SW 1271 (cell line): ENCODE measurements at regions not wholly inside any gene's neighbourhood (a gene's known extent, or its start where the extent isn't known, plus 50 kb on each side); places are given as distances from the start of the nearest gene placed in this dataset.

ENCODE experiments used
- DNase-seq, 2 experiments: peaks; one replicate each; lab custom pipeline; 2025; lab: John Stamatoyannopoulos, UW

DNA sequence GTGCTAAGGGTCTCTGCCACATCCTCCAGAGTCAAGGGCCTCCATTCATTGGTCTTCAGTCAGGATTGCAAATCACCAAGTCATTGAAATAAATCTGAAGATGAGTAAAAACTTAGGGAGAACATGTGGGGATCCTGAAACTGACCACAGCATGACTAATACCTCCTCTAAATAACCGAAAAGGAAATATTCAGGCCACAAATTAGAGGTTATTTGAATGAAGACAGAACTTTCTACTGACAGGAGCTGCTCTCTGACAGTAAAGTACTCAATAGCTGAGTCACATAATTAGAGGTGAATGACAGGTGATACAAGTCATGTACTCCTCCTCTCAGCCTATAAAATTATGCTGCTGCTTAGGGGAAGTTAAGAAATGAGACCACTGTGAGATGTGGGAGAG, 240.2 kb upstream of the F9 start:
- DNase-seq: no peak

DNA sequence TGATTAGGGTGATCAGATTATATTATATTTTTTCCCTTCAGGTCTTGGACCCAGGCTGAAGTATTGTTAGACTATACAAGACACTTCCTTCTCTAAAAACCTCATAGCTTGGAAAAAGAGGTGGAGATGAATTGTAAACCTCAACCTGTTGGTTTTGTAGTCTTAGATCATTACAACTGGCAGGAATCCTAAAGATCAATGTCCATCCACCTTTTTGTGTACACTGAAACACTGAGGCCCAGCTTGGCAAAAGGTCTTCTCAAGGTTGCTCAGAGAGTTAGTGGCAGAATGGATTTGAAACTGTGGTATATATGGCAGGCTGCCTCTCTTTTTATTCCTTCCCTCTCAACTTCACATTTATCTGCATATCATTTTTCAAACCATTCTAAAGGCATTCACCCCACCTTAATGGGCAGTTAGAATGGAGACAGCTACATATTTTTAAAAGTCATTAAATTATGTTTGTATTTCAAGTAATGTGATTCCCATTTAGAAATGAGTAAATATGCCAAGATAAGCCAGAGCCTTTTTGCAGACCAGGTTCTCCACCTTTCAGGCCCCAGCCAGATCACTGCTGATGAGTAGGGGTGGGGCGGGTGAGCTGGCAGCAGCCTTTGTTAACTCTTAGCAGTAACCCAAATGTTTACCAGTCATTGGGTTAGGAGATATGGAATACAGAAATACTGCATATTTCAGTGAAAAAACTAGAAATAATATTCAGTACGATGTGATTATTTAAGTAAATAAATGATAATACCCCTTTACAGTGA, 243.2 kb upstream of the F9 start:
- no peak for DNase-seq

DNA sequence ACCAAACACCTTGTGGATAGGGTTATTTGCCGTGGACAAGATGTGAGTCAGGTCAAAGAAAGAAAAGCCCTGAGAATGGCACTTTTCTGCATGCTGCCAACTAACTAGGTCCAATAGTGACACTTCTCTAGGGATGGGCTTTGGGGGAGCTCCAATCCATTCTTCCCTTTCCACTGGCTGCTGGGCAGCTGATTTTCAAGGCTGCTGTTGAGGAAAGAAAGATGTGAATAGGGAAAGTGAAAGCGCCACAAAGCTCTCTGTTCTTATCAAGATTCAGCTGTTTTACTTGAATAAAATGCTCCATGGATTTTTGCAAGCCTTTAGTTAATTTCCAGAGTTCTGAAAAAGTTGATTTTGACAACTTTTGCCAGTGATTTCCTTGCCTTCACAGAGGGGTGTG, 244.2 kb upstream of the F9 start:
- DNase-seq: no peak

DNA sequence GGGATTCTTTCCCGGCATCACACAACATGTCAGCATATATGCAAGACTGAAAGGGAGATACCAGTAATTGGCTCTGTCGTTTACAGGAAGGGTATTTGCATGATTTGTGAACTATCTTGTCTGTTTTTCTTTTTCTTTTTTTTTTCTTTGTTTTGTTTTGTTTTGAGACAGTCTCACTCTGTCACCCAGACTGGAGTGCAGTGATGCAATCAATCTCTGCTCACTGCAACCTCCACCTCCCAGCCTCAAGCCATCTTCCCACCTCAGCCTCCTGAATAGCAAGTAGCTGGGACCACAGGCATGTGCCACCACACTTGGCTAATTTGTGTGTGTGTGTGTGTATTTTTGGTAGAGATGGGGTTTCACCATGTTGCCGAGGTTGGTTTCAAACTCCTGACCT, 262.7 kb upstream of the F9 start:
- no peak for DNase-seq

DNA sequence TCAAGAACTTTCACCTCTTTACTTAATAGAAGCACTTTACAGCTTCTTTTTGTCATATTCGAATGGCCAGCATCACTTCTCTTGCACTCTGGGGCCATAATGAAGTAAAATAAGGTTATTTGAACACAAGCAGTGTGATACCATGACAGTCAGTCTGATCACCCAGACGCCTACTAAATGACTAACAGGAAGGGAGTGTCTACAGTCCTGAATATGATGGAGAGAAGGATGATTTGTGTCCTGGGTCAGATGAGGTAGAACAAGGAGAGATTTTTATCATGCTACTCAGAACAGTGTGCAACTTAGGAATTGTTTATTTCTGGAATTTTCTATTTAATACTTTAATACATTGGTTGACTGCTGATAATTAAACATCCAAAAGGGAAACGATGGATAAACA, 284.2 kb upstream of the F9 start:
- DNase-seq: no peak

DNA sequence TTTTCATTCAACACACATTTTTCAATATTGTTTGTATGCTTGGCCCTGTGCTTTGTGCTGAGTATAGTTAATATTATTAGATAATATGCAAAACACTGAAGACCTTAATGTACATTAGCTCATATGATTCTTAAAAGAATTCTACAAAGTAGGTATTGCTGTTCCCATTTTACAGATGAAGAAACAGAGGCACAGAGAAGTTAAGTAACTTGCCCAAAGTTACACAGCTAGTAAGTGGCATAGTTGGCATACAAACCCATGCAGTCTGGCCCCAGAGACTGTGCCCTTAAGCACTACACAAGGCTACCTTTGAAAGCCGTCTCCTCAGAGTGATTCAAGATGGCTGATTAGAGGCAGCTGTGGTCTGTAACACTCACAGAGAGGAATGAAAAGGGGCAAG, 293.4 kb upstream of the F9 start:
- no peak for DNase-seq

DNA sequence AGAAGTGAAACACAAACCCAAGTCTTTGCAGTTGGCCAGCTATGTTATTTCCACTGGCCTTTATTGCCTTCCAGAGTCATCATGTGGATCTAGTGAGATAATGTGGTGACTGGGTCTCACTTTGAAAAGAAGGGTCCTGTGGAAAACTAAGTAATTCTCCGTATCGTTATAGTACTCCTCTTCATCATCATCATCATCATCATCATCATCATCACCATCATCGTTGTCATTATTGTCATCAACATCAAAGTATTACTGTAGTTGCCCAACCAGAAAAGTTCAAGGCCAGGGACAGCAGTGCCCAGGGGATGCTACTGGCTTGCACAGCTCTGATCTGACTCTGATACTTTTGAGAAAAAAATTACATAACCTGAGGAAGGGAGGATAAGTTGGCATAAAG, 295.6 kb upstream of the F9 start:
- no peak for DNase-seq

DNA sequence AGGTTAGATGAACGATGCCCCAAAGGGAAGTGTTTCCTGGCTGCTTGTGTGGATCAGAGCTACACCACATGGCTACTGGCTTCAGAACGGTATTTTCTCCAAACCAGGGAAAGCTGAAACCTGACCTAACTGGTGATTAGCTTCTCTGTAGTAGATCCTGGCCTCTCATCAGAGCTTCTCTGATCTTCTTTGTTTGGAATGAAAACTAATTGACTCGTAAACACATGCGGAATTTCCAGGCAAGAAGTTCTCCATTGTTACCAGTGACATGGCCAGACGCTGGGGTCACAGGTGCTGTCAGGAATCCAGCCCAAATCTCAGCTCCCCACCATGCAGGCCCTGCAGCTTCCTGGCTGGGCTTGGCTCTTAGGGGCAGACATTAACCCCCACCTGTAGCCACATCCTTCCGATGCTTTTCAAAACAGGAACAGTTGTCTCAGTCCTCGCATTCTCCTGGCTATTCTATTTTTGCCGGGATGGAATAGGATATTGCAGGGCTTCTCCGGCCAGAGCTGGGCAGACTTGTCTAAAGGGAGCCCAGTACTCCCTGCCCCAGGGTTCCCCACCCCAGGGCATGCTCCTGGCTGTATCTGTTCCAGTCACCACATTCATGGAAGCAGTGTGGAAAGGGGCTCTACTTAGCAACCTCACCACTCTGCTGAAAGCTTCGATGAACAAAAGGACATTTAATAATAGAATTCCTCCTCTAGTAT, 305.4 kb upstream of the F9 start:
- DNase-seq: no peak

DNA sequence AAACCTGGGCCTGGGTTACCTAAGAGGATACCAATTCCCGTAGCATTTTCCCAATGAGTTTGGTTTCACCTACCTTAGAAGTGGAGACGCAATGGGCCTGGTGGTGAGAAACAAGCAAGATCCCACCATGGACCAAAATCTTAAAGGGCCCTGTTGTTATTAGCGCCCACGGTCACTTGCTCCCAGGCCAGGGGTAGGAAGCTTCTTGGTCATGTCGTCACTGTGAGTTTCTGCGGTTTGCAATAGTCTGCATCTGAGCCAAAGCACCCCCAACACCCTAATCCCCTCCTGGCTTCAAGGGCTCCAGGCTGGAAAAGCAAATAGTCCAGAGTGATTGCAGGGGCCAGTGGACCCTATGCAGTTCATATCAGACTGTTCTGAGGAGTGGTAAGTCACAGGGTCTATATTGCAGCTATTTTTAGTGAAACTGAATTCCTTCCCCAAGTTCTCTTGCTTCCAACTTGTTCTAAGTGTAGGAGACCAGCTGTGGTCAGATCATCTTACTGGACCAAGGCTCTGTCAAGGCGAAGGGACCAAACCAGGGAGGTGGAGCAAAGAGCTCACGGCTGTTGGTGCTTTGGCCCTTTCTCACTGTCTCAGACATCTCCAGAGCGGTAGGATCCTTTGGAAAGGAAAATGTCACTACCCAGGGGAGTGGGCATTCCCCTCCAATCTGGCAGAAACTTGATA, 307.9 kb upstream of the F9 start:
- no peak for DNase-seq

DNA sequence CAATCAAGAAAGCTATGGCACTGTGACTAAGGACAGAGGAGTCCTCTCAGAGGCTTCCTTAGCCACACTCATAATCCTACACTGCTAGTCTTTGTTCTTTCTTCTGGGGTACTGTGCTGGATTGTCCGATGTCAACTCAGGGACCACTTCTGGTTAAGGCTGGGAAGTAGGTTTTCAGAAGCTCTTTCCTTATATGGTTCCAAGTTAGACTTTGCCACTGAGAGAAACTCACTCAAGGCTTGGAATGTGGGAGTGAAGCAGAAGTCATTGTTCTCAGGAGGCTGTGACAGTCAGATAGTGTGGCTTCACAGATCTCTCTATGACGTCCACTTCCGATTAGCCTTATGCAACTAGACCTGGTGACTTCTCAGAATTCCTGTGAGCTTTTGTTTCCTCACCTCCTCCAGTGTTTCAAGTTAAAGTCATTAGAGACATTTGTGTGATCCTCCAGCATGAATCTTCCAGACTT, 317.3 kb upstream of the F9 start:
- no peak for DNase-seq

DNA sequence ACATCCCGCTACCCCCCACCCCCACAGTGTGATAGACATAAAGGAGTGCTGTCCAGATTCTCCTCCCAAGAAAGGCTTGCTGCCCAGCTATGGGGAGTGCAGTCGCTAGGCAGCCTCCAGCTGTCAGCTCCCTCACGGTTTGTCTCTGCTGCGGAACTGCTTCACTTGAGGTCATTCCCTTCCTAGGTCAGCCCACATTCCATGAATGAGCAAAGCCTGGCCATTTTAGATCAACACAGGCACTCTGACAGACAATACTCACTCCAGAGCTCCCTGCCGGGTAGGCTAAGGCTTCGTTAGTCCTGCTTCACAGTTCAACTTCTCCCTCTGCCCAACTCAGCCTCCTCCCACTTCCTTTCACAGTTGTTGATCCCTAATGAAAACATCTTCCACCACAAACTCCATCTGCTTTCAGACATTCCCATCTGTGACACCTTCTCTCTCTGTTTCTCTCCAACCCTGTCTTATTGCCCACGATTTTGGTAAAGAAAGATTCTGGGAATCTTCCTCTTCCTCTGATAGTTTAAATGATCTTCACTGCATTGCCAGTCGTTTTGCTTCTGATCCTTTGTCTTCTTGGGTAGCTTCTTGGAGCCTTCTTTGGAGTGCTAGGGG, 318.9 kb upstream of the F9 start:
- no peak for DNase-seq

DNA sequence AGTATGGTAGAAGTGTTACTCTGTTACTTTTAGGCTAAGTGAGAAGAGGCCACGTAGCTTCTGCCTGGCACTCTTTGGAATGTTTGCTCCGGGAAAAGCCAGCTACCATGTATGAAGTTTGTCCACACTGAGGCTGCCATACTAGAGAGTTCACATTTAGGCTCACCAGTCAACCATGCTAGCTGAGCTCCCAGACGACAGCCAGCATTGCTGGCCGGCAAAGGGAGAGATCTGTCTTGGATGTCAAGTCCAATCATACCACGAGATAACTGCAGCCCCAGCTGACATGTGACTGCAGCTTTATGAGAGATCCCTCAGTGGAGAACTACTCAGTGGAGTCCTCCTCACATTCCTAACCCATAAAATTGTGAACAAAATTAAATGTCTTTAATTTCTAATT, 321.2 kb upstream of the F9 start:
- no peak for DNase-seq

DNA sequence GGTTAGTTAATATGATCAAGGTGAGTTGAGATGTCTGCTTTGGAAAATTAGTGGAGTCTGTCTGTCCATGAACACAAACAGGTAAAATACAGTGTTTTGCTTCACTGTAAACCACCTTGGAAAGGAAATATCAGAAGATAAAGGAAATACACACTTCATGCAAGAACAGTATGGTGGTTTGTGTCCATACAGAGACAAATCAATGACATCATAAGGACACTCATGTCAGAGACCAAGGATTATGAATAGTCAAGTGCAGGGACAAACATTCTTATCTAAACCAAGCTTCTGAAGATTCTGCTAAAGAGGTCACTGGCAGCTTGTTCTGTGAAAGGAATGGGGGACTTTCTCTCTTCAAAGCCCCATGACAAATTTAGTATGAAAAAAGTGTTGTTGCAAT, 322.9 kb upstream of the F9 start:
- DNase-seq: no peak

DNA sequence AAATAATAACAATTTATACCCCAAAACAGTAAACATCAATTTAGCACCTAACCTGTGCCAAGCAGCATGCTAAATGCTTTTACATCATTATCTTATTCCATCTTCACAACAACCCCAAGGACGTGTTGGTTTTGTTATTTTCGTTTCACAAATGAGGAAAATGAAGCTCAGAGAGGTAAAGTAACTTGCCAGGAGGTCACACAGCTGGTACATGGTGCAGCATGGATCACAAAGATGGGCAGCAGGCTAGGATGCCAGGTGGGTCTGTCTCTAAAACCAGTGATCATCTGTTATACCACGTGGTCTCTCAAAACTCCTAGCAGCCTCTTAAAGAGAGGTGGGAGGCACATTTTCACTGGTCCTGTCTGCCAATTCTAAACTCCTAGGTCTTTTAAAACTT, 323.6 kb upstream of the F9 start:
- no peak for DNase-seq

DNA sequence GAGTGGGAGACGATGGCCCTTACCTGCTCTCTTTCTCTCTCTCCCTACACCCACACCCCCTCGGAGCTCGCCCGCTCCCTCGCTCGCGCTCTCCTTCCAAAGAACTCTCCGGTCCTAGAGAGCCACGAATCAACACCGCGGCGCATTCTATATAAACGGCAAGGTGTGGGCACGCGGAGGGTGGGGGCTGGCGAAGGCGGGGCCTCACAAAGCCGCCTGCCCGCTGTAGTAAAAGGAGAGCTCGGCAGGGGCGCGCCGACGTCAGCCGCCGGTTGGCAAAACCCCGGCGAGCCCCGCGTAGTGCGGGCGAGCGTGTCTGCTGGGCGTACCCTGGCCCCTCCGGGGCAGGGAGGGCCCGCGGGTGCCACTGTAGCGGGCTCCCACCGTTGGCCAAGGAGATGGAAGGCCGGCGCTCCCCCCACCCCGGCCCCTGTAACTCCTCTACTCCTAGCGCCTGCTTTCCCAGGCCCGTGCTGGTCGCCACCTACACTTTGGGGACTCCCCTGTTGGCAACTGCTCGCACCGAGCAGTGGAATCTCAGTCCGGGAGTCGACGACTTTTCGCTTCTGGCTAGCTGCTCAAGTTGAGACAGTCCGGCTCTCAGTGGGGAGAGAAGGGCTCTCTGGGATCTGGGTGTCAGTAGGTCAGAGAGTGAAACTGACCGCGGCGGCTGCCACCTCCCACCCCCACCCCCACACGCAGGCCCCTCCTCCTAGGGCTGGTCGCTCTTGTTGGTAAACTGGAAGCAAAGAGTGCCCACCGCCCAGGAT, 325.5 kb upstream of the F9 start:
- no peak for DNase-seq

DNA sequence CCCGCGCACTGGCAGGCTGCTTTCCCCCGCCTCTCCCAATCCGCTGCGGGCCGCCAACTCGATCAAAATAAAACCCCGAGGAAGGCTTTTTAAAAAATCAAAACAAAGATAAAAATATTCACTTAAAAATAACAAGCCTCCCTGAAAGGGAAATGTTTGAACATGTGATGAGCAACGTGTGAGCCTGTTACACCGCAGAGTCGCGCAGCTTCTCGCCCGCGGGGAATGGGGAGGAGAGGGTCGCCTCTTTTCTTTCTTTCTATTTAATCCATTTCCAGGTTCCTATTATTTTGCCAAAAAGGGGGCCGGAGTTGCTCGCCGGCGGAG, 326.0 kb upstream of the F9 start:
- no peak for DNase-seq

DNA sequence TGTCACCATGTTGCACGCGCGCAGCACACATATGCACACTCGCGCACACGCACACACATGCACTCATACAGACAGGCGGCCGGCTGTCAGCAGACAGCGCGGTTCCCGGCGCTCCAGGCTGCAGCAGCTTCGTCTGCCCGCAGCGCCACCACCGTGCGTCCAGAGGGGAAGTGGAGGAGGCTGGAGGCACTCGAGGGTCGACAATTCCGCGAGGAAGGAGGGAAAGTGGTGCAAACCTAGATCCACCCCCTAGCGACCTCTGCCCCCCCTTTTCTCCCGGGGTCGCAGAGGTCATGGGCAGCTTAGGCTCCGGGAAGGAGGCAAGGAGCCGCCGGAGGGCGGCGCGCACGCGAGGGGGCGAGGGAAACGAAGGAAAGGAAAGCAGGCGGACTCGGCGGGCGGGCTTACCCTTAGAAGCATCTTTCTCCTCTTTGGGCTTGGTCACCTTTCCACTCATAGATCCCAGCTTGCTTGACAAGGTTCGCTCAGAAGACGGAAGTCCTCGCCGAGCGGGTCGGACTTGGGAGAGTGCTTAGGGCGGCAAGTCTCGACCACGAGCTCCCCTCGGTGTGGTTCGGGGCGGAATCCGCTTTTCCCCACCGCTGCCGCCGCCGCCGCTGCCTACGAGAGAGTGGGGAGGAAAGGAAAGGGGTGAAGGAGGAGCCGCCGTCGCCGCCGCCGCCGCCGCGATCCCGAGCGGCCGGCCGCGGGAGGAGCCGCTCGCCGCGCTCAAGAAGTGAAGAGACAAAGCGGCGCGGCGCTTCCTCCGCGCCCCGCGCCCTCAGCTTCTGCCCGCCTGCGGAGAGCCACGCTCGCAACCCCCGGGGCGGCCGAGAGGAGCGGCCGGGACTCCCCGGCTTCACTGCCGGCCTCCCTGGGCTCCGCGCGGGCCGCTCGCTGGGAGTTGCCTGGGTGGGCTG, 326.6 kb upstream of the F9 start:
- DNase-seq: no peak

DNA sequence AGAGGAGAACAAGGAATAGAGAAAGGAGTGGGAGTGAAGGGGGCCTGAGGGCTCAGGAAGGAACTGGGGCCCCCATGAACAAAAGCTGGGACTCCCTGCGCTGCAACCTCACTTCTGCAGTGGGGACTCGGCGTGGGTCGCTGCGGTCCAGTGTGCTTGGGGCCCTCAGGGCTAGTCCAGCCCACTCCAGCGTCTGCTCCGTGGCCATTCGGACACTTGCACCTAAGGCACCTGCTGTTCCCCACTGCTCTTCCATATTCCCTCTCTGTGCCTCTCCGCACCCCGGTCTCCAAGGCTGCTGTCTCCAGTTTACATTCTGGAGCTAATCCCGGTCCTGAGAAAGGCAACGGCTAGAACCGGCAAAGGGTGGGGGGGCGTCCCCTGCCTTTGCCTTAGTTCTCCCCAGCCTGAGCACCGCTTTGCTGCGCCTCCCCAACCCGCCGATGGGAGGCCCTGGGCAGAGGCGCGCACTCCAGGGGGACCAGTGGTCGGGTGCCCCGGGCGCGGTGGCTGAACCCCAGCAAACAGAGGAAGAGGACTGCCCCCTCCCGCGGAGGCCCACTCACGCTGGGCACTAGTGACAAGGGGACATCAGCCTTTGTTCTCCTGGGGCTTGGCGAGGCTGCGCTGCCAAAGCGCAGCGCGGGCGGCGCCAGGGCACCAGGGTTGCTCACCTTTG, 327.7 kb upstream of the F9 start:
- no peak for DNase-seq

DNA sequence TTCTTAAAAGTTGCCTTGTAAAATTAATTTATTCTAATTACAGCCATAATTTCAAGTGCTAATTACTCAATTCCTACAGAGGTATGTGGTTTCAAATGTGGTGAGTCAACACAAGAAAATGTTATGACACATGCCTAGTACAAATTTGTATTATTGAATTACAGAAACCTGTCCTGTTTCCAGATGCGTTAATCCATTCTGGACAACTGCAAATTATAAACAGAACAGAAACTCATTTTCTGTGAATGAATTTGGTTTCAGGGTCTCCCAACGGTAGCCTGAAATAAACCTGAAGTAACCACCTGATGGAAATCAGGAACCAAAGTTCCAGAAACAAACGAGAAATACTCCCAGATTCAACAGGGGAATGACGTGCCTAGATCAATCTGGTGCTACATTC, 328.6 kb upstream of the F9 start:
- no peak for DNase-seq

DNA sequence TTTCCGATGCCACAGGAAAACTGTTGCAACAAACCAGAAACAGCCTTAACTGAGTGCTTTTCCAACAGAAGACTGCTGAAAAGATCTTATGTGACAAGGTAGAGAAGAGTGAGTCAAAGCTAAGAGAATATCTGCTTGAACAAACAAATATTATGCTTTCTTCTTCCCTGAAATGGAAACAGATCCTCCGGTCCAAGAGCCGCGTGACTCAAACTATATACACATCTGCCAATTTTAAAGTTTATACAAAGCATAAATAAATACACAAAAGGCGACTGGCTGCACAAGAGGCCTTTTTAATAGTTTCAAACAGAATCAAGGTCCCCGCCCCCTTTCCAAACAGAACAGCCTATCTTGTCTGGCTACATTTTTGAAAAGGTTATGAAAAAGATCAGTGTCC, 329.7 kb upstream of the F9 start:
- no peak for DNase-seq

DNA sequence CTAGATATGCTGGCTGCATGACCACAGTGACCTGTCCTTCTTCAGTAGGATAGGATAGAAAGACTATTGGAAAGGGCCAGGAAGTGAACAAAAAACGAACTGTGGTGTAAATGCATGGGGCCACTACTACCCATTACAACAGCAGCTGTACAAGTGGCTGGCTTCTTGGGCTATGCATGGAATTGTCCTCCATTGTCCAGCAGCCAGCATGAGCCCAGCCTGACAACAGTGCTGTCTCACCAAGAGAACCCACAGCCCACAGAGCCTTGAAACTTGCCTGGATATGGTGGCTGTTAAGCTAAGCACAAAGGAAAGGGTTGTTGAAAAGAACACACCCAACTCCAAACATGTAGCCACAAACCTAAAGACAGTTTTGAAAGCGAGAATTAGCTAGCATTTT, 330.2 kb upstream of the F9 start:
- no peak for DNase-seq
